ENCODE measurements at regions not wholly inside any gene's neighbourhood (a gene's known extent, or its start where the extent isn't known, plus 50 kb on each side); places are given as distances from the start of the nearest gene placed in this dataset.

DNA sequence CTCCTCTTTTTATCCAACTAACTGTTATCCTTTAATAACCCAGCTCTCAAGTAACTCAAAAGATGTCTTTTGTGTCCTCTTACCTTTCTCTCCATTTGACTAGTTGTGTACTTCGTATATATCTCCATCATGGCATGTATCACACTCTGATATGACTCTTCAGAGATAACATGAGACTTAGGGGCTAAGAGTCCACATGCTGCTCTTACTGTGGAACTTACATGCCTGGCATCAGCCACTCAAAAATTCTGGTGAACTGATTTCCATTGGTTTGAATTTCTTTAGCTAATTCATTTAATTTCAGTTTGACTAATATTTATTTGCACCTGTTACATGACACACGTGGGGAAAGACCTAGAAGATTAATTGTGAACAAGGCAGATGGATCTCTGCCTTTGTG, 317.3 kb downstream of the HS3ST1 start:
- Histone ChIP-seq H3K18ac (ENCODE audit: extremely low read depth, low read length) (no peak overlapping the region), H3K56ac (replicated peaks; ENCODE audit: insufficient read length, low read depth, low read length) (no peak overlapping the region), H3K14ac (ENCODE audit: insufficient read length) (no peak overlapping the region), H3K79me1 (ENCODE audit: low read depth, low read length) (no peaks in the 10 kb centered on the region), H3K23me2 (ENCODE audit: low read depth, low read length) (no peaks in the 10 kb centered on the region), H2BK15ac (ENCODE audit: low read length) (no peak overlapping the region), H2BK12ac (ENCODE audit: low read depth, low read length) (no peak overlapping the region), H3K79me2 (ENCODE audit: control insufficient read depth in 1 of 2, insufficient read depth in 2 of 2, low read length in 2 of 2) (no peaks in the 10 kb centered on the region), H3K27me3 (replicated peaks in 1 of 4; ENCODE audit: control insufficient read depth in 3 of 4, extremely low read depth in 1 of 4, insufficient read depth in 3 of 4, low read length in 3 of 4) (no peaks in the 10 kb centered on the region), H2BK20ac (ENCODE audit: low read length) (no peak overlapping the region), H3K23ac (ENCODE audit: insufficient read length) (no peak overlapping the region), H4K5ac (ENCODE audit: insufficient read length, low read depth, low read length) (no peak overlapping the region), H4K20me1 (replicated peaks in 1 of 2; ENCODE audit: control insufficient read depth in 1 of 2, insufficient read depth in 2 of 2, low read length in 2 of 2) (no peaks in the 10 kb centered on the region), H2AK5ac (ENCODE audit: low read depth, low read length) (no peak overlapping the region), H3K4ac (replicated peaks; ENCODE audit: insufficient read length, low read depth, low read length) (no peak overlapping the region), H3K9me3 (ENCODE audit: insufficient read depth in 2 of 2, low read depth in 1 of 2, low read length in 1 of 2) (no peaks in the 10 kb centered on the region), H3K4me3 (ENCODE audit: extremely low read depth in 1 of 4, insufficient read depth in 2 of 4, low read depth in 3 of 4, low read length in 4 of 4) (no peak overlapping the region), H3K4me1 (replicated peaks in 1 of 4; ENCODE audit: control insufficient read depth in 3 of 4, insufficient read depth in 4 of 4, low read length in 3 of 4) (no peaks in the 10 kb centered on the region), H2BK120ac (replicated peaks; ENCODE audit: low read depth, low read length) (no peak overlapping the region), H3K27ac (ENCODE audit: low read depth, low read length) (no peak overlapping the region), H2AFZ (ENCODE audit: low read length) (no peak overlapping the region), H2BK5ac (ENCODE audit: low read depth, low read length) (no peak overlapping the region), H3K9ac (replicated peaks in 1 of 4; ENCODE audit: extremely low read depth in 1 of 4, low read depth in 3 of 4, low read length in 3 of 4) (no peak overlapping the region), H3K36me3 (ENCODE audit: control insufficient read depth in 2 of 4, insufficient read depth in 4 of 4, low read length in 3 of 4) (no peaks in the 10 kb centered on the region), H3K4me2 (ENCODE audit: insufficient read depth in 1 of 2, low read depth in 2 of 2, low read length in 2 of 2) (no peak overlapping the region), H4K8ac (ENCODE audit: extremely low read depth, insufficient read depth, low read length) (no peak overlapping the region), H4K91ac (replicated peaks; ENCODE audit: insufficient read length, low read length) (no peak overlapping the region)
- WGBS, 2 experiments (ENCODE audit: extremely low coverage in 1 of 2, insufficient coverage in 1 of 2, insufficient read length in 1 of 2, insufficient replicate concordance in 2 of 2, low coverage in 1 of 2, low lambda C conversion rate in 2 of 2, missing lambda C conversion rate in 1 of 2) = 64% methylated on average over 2 of the region's 2 CpGs; no CpG with 5 or more reads in 1 of the 2 experiments
- no peak for TF ChIP-seq ATF2 (IDR thresholded peaks at IDR 0.05; ENCODE audit: low read length)
- no peak for TF ChIP-seq NANOG (IDR thresholded peaks at IDR 0.05; ENCODE audit: insufficient read depth, low read depth, low read length, poor library complexity, severe bottlenecking)
- TF ChIP-seq CHD2 (IDR thresholded peaks at IDR 0.05; ENCODE audit: low read length) = no peak
- no peak for TF ChIP-seq KDM1A (IDR thresholded peaks at IDR 0.05; ENCODE audit: borderline replicate concordance, low read length)
- TF ChIP-seq SP2 (IDR thresholded peaks at IDR 0.05; ENCODE audit: low read length) = no peak
- no peak for TF ChIP-seq EP300 (IDR thresholded peaks at IDR 0.05; ENCODE audit: borderline replicate concordance in 1 of 2, low read depth in 2 of 2, low read length in 2 of 2)
- TF ChIP-seq, protein P1, sequence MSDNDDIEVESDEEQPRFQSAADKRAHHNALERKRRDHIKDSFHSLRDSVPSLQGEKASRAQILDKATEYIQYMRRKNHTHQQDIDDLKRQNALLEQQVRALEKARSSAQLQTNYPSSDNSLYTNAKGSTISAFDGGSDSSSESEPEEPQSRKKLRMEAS (IDR thresholded peaks at IDR 0.05) = no peak
- TF ChIP-seq PHF8 (conservative IDR thresholded peaks at IDR 0.05; ENCODE audit: low read depth, low read length) = no peak
- TF ChIP-seq SIX5 (IDR thresholded peaks at IDR 0.05; ENCODE audit: low read depth, low read length) = no peak
- no peak for TF ChIP-seq HDAC6 (IDR thresholded peaks at IDR 0.05; ENCODE audit: low read depth, low read length)
- no peak for TF ChIP-seq CHD1 (IDR thresholded peaks at IDR 0.05; ENCODE audit: low read depth, low read length)
- no peak for TF ChIP-seq SRF (IDR thresholded peaks at IDR 0.05; ENCODE audit: low read depth, low read length)
- DNase-seq (ENCODE audit: low read depth in 1 of 2, low spot score in 2 of 2) (no peak), FAIRE-seq (no peak)
- CTCF ChIA-PET (ENCODE audit: partially characterized antibody) = no interaction called here
- POLR2A ChIA-PET (ENCODE audit: partially characterized antibody) = no interaction called here

All from H1 (cell line).